HepG2 (cell line): ENCODE measurements at regions not wholly inside any gene's neighbourhood (a gene's known extent, or its start where the extent isn't known, plus 50 kb on each side); places are given as distances from the start of the nearest gene placed in this dataset.

ENCODE experiments used
- ATAC-seq: fragments of 200-7000 bp; cut with Tn5 transposase; 3 replicates; pipeline ENCODE4 v1.9.1; 2020; ENCODE audit warnings: mild to moderate bottlenecking, moderate library complexity
- BruUV-seq: library from RNA; stranded (reverse); fragments of 400-500 nt; replicated peaks from 2 replicates; lab custom pipeline; 2021; lab: Mats Ljungman, UMichigan
- CTCF ChIA-PET: fragments of 300-600 bp; formaldehyde crosslinking; extraction: SDS; loops from one replicate; lab custom pipeline; 2021; ENCODE audit warnings: low total read pairs, inconsistent platforms, low intra/inter-chr PET ratio; lab: Yijun Ruan, JAX
- POLR2A ChIA-PET: fragments of 350-600 bp; sonication (Branson Sonifier 250); formaldehyde crosslinking; loops from one replicate; lab custom pipeline; 2020; ENCODE audit warnings: antibody characterized with exemption, inconsistent platforms; lab: Yijun Ruan, JAX
- DNase-seq: peaks from one replicate; pipeline ENCODE4 v3.0.0-alpha.2; 2015; ENCODE audit warnings: low spot score
- FAIRE-seq: peaks from 3 replicates; lab custom pipeline; 2011; peaks lifted over from hg19 to GRCh38; lab: Jason Lieb, UNC
- H2AFZ ChIP-seq: one replicate; pipeline ENCODE4 v1.6.1; 2011; ENCODE audit warnings: low read length, inconsistent platforms
- H3K27ac ChIP-seq: fragments of 300-600 bp; 3 replicates; pipeline ENCODE4 v1.8.0; 2011; ENCODE audit warnings: mixed run types, mild to moderate bottlenecking, mixed read lengths, low read length, inconsistent platforms; ENCODE audit not compliant: insufficient read depth; ENCODE audit errors: extremely low read length
- H3K27me3 ChIP-seq, 2 experiments: fragments of 200-600 bp in 1 of 2; 2 replicates in 1 of 2; 3 replicates in 1 of 2; pipeline versions ENCODE4 v1.6.0 to v1.8.0; 2011; ENCODE audit warnings: low read length in 2 of 2, mild to moderate bottlenecking in 2 of 2, moderate library complexity in 2 of 2, inconsistent platforms in 1 of 2; ENCODE audit not compliant: insufficient read depth in 2 of 2, control insufficient read depth in 1 of 2
- H3K36me3 ChIP-seq, 2 experiments: fragments of 200-600 bp in 1 of 2; replicated peaks in 1 of 2; 2 replicates in 1 of 2; 3 replicates in 1 of 2; pipeline versions ENCODE4 v1.5.1 to v1.8.0; 2011; ENCODE audit warnings: low read length in 2 of 2, inconsistent platforms in 1 of 2; ENCODE audit not compliant: insufficient read depth in 2 of 2, control insufficient read depth in 1 of 2
- H3K4me1 ChIP-seq: 2 replicates; pipeline ENCODE4 v1.5.1; 2012; ENCODE audit warnings: low read length, inconsistent platforms; ENCODE audit not compliant: insufficient read depth
- H3K4me2 ChIP-seq: 2 replicates; pipeline ENCODE4 v1.6.0; 2011; ENCODE audit warnings: low read depth, low read length, inconsistent platforms
- H3K4me3 ChIP-seq, 3 experiments: fragments of 200-600 bp in 1 of 3; sonication (generic), shearing (Covaris generic) in 1 of 3; replicated peaks in 1 of 3; 2 replicates each; pipeline ENCODE4 v1.5.1; 2011 to 2016; ENCODE audit warnings: low read length in 3 of 3, inconsistent platforms in 2 of 3, low read depth in 2 of 3, mild to moderate bottlenecking in 2 of 3, control low read depth in 1 of 3, mixed read lengths in 1 of 3; ENCODE audit not compliant: insufficient read depth in 1 of 3
- H3K79me2 ChIP-seq: one replicate; pipeline ENCODE4 v1.6.1; 2011; ENCODE audit warnings: low read length, inconsistent platforms; ENCODE audit not compliant: insufficient read depth
- H3K9ac ChIP-seq: 2 replicates; pipeline ENCODE4 v1.6.0; 2011; ENCODE audit warnings: mild to moderate bottlenecking, low read depth, low read length, inconsistent platforms; ENCODE audit not compliant: insufficient read depth
- H3K9me3 ChIP-seq: 2 replicates; pipeline ENCODE4 v1.5.1; 2012; ENCODE audit warnings: mild to moderate bottlenecking, low read length
- H4K20me1 ChIP-seq: 2 replicates; pipeline ENCODE4 v1.6.0; 2011; ENCODE audit warnings: inconsistent platforms, mild to moderate bottlenecking, low read length, moderate library complexity; ENCODE audit not compliant: insufficient read depth
- CHD2 ChIP-seq: IDR thresholded peaks from 2 replicates; pipeline ENCODE4 v1.6.1; 2011; ENCODE audit warnings: low read depth, low read length, improper control_type of control experiment
- EED ChIP-seq: sonication (generic); formaldehyde crosslinking; IDR thresholded peaks from 2 replicates; pipeline ENCODE4 v1.5.0; 2020; ENCODE audit warnings: mild to moderate bottlenecking, missing genetic modification reagents
- KIAA2018 ChIP-seq: sonication (generic); formaldehyde crosslinking; IDR thresholded peaks from 2 replicates; pipeline ENCODE4 v1.5.0; 2020; ENCODE audit warnings: mild to moderate bottlenecking, missing genetic modification reagents, borderline replicate concordance
- PHF20 ChIP-seq: sonication (generic); formaldehyde crosslinking; IDR thresholded peaks from 2 replicates; pipeline ENCODE4 v1.5.0; 2020; ENCODE audit warnings: mild to moderate bottlenecking, missing genetic modification reagents
- RORA ChIP-seq: sonication (generic); formaldehyde crosslinking; IDR thresholded peaks from 2 replicates; pipeline ENCODE4 v1.5.0; 2020; ENCODE audit warnings: mild to moderate bottlenecking, missing genetic modification reagents, moderate library complexity
- TARDBP ChIP-seq: sonication (generic); formaldehyde crosslinking; IDR thresholded peaks from 2 replicates; pipeline ENCODE4 v1.8.0; 2022; ENCODE audit warnings: mild to moderate bottlenecking, missing genetic modification reagents
- TIGD3 ChIP-seq: sonication (generic); formaldehyde crosslinking; IDR thresholded peaks from 2 replicates; pipeline ENCODE4 v1.5.1; 2020; ENCODE audit warnings: mild to moderate bottlenecking, missing genetic modification reagents, borderline replicate concordance
- TRAFD1 ChIP-seq: sonication (generic); formaldehyde crosslinking; IDR thresholded peaks from 2 replicates; pipeline ENCODE4 v1.5.1; 2020; ENCODE audit warnings: missing genetic modification reagents, mild to moderate bottlenecking, borderline replicate concordance
- ZNF724P ChIP-seq: sonication (generic); formaldehyde crosslinking; IDR thresholded peaks from 2 replicates; pipeline ENCODE4 v1.8.0; 2022; ENCODE audit warnings: missing genetic modification reagents, borderline replicate concordance
- ZSCAN21 ChIP-seq: sonication (generic); formaldehyde crosslinking; IDR thresholded peaks from 2 replicates; pipeline ENCODE4 v1.8.0; 2022; ENCODE audit warnings: mild to moderate bottlenecking, missing genetic modification reagents, moderate library complexity, borderline replicate concordance
- WGBS: methylation state at CpG from one replicate; pipeline ENCODE4 v1.1.6; 2017; ENCODE audit warnings: low lambda C conversion rate; 5-methylcytosine and 5-hydroxymethylcytosine counted together
- in situ Hi-C: cut with HindIII; loops from 2 replicates; pipeline ENCODE4 v1.10.0; 2017; ENCODE audit warnings: low pct_unique_long_range_greater_than_20kb; ENCODE audit not compliant: extremely low pct_ligation_motif_present
- intact Hi-C: fragments of 100-400 bp; cut with micrococcal nuclease; formaldehyde crosslinking; loops from one replicate; pipeline ENCODE4 v1.10.0; 2022; ENCODE audit not compliant: unreplicated experiment

- H3K4me3 ChIP-seq, result no peak overlapping the region
- H3K36me3 ChIP-seq, result no peaks in the 10 kb centered on the region
- no TSS peak for BruUV-seq
- no peaks in the 10 kb centered on the region for H3K27me3 ChIP-seq
- H3K9me3 ChIP-seq, result no peaks in the 10 kb centered on the region
- FAIRE-seq, result no peak
- intact Hi-C loops (no loop called here), in situ Hi-C loops (no loop called here)
- no peak for DNase-seq
- CTCF ChIA-PET, result no interaction called here
- no peak overlapping the region for H3K27ac ChIP-seq
- H3K9ac ChIP-seq, result no peak overlapping the region
- H3K4me1 ChIP-seq, result no peaks in the 10 kb centered on the region
- no peaks in the 10 kb centered on the region for H4K20me1 ChIP-seq
- H3K4me2 ChIP-seq, result no peak overlapping the region
- H3K79me2 ChIP-seq, result no peaks in the 10 kb centered on the region
- ATAC-seq, result no peak
- H2AFZ ChIP-seq, result no peak overlapping the region
- TF ChIP-seq RORA, result no peak
- TF ChIP-seq ZSCAN21 (CRISPR knock-in tag), result no peak
- no peak for TF ChIP-seq ZNF724P (CRISPR knock-in tag)
- TF ChIP-seq KIAA2018 (CRISPR knock-in tag), result no peak
- TF ChIP-seq TIGD3 (CRISPR knock-in tag), result no peak
- no peak for TF ChIP-seq CHD2
- TF ChIP-seq TRAFD1 (CRISPR knock-in tag), result no peak
- no peak for TF ChIP-seq EED (CRISPR knock-in tag)
- TF ChIP-seq PHF20, result no peak
- no peak for TF ChIP-seq TARDBP
- WGBS, result 4% methylated on average over 2 of the region's 2 CpGs
- POLR2A ChIA-PET, result no interaction called here
Observed at GRCh38 chr7:85602196-85602595, 415.3 kb upstream of the SEMA3D start.
